ENCODE measurements at regions not wholly inside any gene's neighbourhood (a gene's known extent, or its start where the extent isn't known, plus 50 kb on each side); places are given as distances from the start of the nearest gene placed in this dataset.

DNA sequence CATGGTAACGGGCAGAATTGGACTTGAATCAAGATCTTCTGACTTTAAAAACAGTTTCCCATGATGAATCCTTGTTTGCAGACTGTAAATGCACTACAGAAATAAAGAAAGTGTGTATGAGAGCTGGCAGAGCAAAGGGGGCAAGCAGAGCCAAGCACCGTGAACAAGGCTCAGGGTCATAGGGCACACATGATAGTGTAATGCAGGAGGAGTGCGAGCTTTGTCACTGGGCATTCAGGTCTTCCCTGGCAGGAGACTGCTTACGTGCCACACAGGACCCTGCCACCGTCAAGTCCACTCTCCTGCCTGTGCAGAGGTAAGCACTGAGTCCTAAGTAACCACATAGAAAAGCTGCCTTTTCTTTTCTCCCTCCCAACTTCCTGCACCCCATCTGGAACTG is 93.1 kb upstream of the NPVF start:
- no peak overlapping the region for H3K4me2 ChIP-seq
- CTCF ChIA-PET = no interaction called here
- POLR2A ChIA-PET (ENCODE audit: unreplicated experiment) = no interaction called here

DNA sequence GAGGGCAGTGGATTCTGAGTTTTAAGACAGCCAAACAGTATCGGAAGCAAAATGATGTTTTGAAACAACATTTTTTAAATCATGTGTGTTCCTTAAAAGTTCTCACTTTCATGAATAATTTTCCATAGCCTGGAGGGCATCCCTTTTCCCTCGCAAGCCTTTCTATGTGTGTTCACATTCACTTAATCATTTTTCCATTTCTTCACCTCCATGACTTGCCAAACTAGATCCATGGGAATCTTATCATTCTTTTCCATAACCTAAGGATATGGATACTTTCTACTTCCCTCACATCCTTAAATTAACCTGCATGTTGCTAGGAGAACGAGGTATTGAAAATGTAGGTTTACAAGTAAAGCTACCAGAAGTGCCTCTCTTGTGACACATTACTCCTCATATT is 94.2 kb upstream of the NPVF start:
- Histone ChIP-seq H3K9me2 (ENCODE audit: insufficient read depth) (no peaks in the 10 kb centered on the region), H3K4me2 (no peak overlapping the region), H3F3A (ENCODE audit: insufficient read depth, low read depth) (no peaks in the 10 kb centered on the region), H3K36me3 (ENCODE audit: low read depth) (no peaks in the 10 kb centered on the region), H3K79me2 (ENCODE audit: low read depth) (no peaks in the 10 kb centered on the region), H3K27me3 (ENCODE audit: insufficient read depth, low read depth) (peaks cover 79% of the 10 kb centered on the region), H3K9me3 (ENCODE audit: insufficient read depth, low read depth) (no peaks in the 10 kb centered on the region), H4K20me1 (ENCODE audit: insufficient read depth) (no peaks in the 10 kb centered on the region), H3K4me1 (replicated peaks; ENCODE audit: insufficient read depth) (no peaks in the 10 kb centered on the region), H3K27ac (no peak overlapping the region), H3K4me3 (no peak overlapping the region), H2AFZ (no peak overlapping the region)
- CTCF ChIA-PET = no interaction called here
- BruUV-seq (replicated peaks) = no TSS peak
- TF ChIP-seq EZH2 (IDR thresholded peaks at IDR 0.05; ENCODE audit: low read depth) = no peak
- TF ChIP-seq, protein P1, sequence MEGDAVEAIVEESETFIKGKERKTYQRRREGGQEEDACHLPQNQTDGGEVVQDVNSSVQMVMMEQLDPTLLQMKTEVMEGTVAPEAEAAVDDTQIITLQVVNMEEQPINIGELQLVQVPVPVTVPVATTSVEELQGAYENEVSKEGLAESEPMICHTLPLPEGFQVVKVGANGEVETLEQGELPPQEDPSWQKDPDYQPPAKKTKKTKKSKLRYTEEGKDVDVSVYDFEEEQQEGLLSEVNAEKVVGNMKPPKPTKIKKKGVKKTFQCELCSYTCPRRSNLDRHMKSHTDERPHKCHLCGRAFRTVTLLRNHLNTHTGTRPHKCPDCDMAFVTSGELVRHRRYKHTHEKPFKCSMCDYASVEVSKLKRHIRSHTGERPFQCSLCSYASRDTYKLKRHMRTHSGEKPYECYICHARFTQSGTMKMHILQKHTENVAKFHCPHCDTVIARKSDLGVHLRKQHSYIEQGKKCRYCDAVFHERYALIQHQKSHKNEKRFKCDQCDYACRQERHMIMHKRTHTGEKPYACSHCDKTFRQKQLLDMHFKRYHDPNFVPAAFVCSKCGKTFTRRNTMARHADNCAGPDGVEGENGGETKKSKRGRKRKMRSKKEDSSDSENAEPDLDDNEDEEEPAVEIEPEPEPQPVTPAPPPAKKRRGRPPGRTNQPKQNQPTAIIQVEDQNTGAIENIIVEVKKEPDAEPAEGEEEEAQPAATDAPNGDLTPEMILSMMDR (conservative IDR thresholded peaks at IDR 0.05) = no peak
- DNase-seq = no peak
- intact Hi-C loops (cut with micrococcal nuclease; ENCODE audit: unreplicated experiment) = no loop called here
- POLR2A ChIA-PET (ENCODE audit: unreplicated experiment) = no interaction called here

More for the DNA sequence above, 93.1 kb upstream of the NPVF start:
- no peaks in the 10 kb centered on the region for H3K79me2 ChIP-seq (ENCODE audit: low read depth)
- H3K36me3 ChIP-seq (ENCODE audit: low read depth) = no peaks in the 10 kb centered on the region
- H4K20me1 ChIP-seq (ENCODE audit: insufficient read depth) = no peaks in the 10 kb centered on the region
- DNase-seq = no peak
- H3K4me1 ChIP-seq (replicated peaks; ENCODE audit: insufficient read depth) = no peaks in the 10 kb centered on the region
- H3K4me3 ChIP-seq = no peak overlapping the region
- H3K27me3 ChIP-seq (ENCODE audit: insufficient read depth, low read depth) = peaks cover 82% of the 10 kb centered on the region
- no peaks in the 10 kb centered on the region for H3K9me3 ChIP-seq (ENCODE audit: insufficient read depth, low read depth)
- no peak overlapping the region for H3K27ac ChIP-seq
- no peaks in the 10 kb centered on the region for H3K9me2 ChIP-seq (ENCODE audit: insufficient read depth)
- H2AFZ ChIP-seq = no peak overlapping the region
- intact Hi-C loops (cut with micrococcal nuclease; ENCODE audit: unreplicated experiment) = no loop called here
- TF ChIP-seq, protein P1 (conservative IDR thresholded peaks at IDR 0.05) = no peak
- TF ChIP-seq EZH2 (IDR thresholded peaks at IDR 0.05; ENCODE audit: low read depth) = no peak
- BruUV-seq (replicated peaks) = no TSS peak
- no peaks in the 10 kb centered on the region for H3F3A ChIP-seq (ENCODE audit: insufficient read depth, low read depth)

DNA sequence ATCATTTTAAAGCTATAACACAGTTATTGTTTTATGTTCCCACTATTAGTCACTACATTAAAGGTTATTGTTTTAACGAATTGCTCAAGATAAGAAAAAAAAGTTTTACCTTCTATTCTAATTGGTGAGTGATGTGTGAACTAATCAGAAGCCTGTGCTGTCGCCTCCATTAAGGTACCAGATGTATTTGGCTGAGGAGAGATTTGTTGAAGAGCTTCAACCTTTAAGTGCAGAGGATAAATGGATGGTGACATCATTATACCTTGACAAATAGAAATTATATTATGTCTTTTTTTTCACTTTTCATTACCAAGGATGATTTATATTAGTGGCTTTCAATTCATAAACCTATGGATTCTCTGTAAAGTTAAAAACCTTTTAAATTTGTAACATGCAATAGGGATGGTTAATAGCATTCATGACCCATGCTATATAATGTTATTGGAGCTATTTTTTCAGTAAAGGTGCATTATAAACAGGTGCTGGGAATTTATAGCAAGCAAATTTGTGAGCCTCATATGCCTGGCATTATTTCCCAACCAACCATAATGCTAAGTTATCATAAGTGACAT is 97.0 kb upstream of the NPVF start:
- Histone ChIP-seq H2AFZ (no peak overlapping the region), H3F3A (ENCODE audit: insufficient read depth, low read depth) (no peaks in the 10 kb centered on the region), H3K9me3 (ENCODE audit: insufficient read depth, low read depth) (no peaks in the 10 kb centered on the region)

More for the DNA sequence above, 97.0 kb upstream of the NPVF start:
- TF ChIP-seq EZH2 (IDR thresholded peaks at IDR 0.05; ENCODE audit: low read depth) = no peak
- TF ChIP-seq, protein P1 (conservative IDR thresholded peaks at IDR 0.05) = no peak
- DNase-seq = no peak
- H3K4me2 ChIP-seq = no peak overlapping the region
- H3K9me2 ChIP-seq (ENCODE audit: insufficient read depth) = no peaks in the 10 kb centered on the region
- H3K36me3 ChIP-seq (ENCODE audit: low read depth) = no peaks in the 10 kb centered on the region
- H3K79me2 ChIP-seq (ENCODE audit: low read depth) = no peaks in the 10 kb centered on the region
- H3K27me3 ChIP-seq (ENCODE audit: insufficient read depth, low read depth) = peaks cover 67% of the 10 kb centered on the region
- BruUV-seq (replicated peaks) = no TSS peak
- H3K27ac ChIP-seq = no peak overlapping the region
- H3K4me1 ChIP-seq (replicated peaks; ENCODE audit: insufficient read depth) = no peaks in the 10 kb centered on the region
- no peaks in the 10 kb centered on the region for H4K20me1 ChIP-seq (ENCODE audit: insufficient read depth)
- CTCF ChIA-PET = no interaction called here
- H3K4me3 ChIP-seq = no peak overlapping the region
- POLR2A ChIA-PET (ENCODE audit: unreplicated experiment) = no interaction called here
- intact Hi-C loops (cut with micrococcal nuclease; ENCODE audit: unreplicated experiment) = no loop called here
